ENCODE measurements at regions not wholly inside any gene's neighbourhood (a gene's known extent, or its start where the extent isn't known, plus 50 kb on each side); places are given as distances from the start of the nearest gene placed in this dataset.

DNA sequence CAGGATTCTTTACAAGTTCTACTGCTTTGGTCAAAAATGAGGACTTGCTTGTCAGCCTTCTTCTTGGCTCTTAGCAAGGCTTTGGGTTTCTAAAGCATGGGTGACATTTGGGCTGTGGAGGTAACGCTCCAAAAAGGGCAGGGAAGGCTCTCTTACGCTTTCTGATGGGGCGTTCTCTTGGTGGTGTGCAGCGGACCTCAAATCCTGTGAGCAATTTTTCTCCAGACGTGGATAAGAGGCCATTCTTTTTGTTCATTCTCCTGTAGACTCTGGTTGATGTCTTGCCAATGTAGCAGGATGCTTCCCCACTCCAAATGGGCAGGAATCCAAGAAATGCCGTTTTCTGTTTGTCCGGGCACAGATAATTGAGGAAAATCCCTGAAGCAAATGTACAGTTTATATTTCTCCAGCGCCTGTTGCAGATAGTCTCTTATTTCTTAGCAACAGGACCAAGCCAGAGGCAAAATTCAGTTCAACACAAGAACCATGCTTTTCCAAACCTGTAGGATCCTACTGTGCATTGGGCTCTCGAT lies 138.4 kb upstream of the NFE2L3 start:
- no peaks in the 10 kb centered on the region for H3K9me3 ChIP-seq
- H3K4me1 ChIP-seq (ENCODE audit: insufficient read depth), result no peaks in the 10 kb centered on the region
- H3K4me3 ChIP-seq, result no peak overlapping the region
- no peaks in the 10 kb centered on the region for H3K36me3 ChIP-seq
- no peak for DNase-seq
- TF ChIP-seq POLR2A (IDR thresholded peaks at IDR 0.05) (no peak), EP300 (IDR thresholded peaks at IDR 0.05) (no peak), CTCF (IDR thresholded peaks at IDR 0.05) (no peak)
- H3K27ac ChIP-seq, result no peak overlapping the region
- 27 to 46% (median 36%) methylated on average over 9 of the region's 9 CpGs for WGBS, 3 donors
- H3K27me3 ChIP-seq, result no peaks in the 10 kb centered on the region
- intact Hi-C loops (cut with DNase I), result no loop called here

- Histone ChIP-seq H3K36me3 (no peaks in the 10 kb centered on the region), H3K27ac (no peak overlapping the region), H3K27me3 (no peaks in the 10 kb centered on the region), H3K4me3 (no peak overlapping the region), H3K4me1 (ENCODE audit: insufficient read depth) (no peaks in the 10 kb centered on the region), H3K9me3 (no peaks in the 10 kb centered on the region)
- TF ChIP-seq EP300 (IDR thresholded peaks at IDR 0.05) (no peak), CTCF (IDR thresholded peaks at IDR 0.05) (no peak), POLR2A (IDR thresholded peaks at IDR 0.05) (no peak)
- 34 to 39% (median 34%) methylated on average over 3 of the region's 3 CpGs for WGBS, 3 donors
- no peak for DNase-seq
- intact Hi-C loops (cut with DNase I), result no loop called here
Observed at GRCh38 chr7:26022982-26023381, 129.0 kb upstream of the NFE2L3 start.

DNA sequence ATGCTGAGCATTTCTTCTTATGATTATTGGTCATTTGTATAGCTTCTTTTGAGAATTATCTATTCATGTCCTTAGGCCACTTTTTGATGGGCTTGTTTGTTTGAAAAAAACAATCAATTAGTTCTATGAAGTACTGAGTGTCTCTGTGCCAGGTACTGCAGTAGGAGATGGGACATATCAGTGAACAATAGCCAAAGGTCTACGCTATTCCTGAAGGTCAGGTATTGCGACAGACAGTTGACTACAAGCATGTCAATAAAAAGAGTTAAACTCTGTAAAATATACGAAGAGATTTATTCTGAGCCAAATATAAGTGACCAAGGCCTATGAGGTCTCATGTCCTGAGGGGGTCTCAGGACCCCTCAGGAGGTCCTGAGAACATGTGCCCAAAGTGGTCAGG lies 122.1 kb upstream of the NFE2L3 start:
- Histone ChIP-seq H3K4me3 (no peak overlapping the region), H3K27me3 (no peaks in the 10 kb centered on the region), H3K27ac (no peak overlapping the region), H3K4me1 (ENCODE audit: insufficient read depth) (no peaks in the 10 kb centered on the region), H3K9me3 (no peaks in the 10 kb centered on the region), H3K36me3 (no peaks in the 10 kb centered on the region)
- intact Hi-C loops (cut with DNase I), result no loop called here
- 92 to 95% (median 95%) methylated on average over 3 of the region's 3 CpGs for WGBS, 3 donors
- TF ChIP-seq CTCF (IDR thresholded peaks at IDR 0.05), result no peak
- TF ChIP-seq EP300 (IDR thresholded peaks at IDR 0.05), result no peak
- no peak for TF ChIP-seq POLR2A (IDR thresholded peaks at IDR 0.05)
- no peak for DNase-seq

DNA sequence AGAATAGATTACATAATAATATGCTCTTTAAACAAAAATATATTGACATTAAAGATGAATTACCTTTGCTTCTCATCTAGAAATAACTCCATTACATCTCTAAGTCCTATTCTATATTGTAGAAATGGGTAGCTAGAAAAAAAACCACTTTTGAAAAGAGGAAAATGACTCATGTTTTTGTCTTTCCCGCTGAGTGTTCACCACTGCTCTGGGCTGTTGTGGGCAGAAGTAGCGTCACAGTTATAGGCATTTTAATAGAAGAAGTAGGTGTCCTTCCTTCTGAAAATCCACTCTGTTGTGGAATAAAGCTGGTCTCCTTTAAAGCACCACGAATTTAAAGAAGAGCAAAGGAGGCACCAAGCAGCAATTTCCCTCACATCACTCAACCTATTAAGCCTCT lies 117.6 kb upstream of the NFE2L3 start:
- Histone ChIP-seq H3K4me1 (ENCODE audit: insufficient read depth) (no peaks in the 10 kb centered on the region), H3K36me3 (no peaks in the 10 kb centered on the region), H3K27ac (no peak overlapping the region), H3K27me3 (no peaks in the 10 kb centered on the region), H3K4me3 (no peak overlapping the region), H3K9me3 (no peaks in the 10 kb centered on the region)
- intact Hi-C loops (cut with DNase I), result no loop called here
- WGBS, 3 donors, result 74 to 78% (median 75%) methylated on average over 3 of the region's 3 CpGs
- DNase-seq, result no peak
- no peak for TF ChIP-seq POLR2A (IDR thresholded peaks at IDR 0.05)
- TF ChIP-seq EP300 (IDR thresholded peaks at IDR 0.05), result no peak
- TF ChIP-seq CTCF (IDR thresholded peaks at IDR 0.05), result no peak

DNA sequence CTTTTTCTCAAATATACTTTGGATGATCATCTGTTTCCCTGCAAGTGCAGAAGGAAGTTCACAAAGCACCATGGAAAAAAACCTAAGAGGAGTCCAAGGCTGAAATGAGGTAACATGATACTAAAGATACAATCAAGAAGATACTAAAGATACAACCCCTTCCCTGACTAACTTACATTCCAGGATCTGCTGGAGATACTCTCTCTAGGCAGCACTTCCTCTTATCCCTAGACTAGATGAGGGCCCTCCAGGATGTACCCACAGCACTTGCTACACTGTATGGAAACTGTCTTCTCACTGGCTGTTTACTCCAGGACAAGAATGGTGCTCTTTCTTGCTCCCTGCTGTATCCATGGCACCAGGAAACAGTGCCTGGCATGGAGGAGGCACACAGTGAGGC lies 116.4 kb upstream of the NFE2L3 start:
- intact Hi-C loops (cut with DNase I), result no loop called here

More for the DNA sequence above, 116.4 kb upstream of the NFE2L3 start:
- TF ChIP-seq POLR2A (IDR thresholded peaks at IDR 0.05) (no peak), CTCF (IDR thresholded peaks at IDR 0.05) (no peak), EP300 (IDR thresholded peaks at IDR 0.05) (no peak)
- Histone ChIP-seq H3K4me3 (no peak overlapping the region), H3K36me3 (no peaks in the 10 kb centered on the region), H3K27ac (no peak overlapping the region), H3K9me3 (no peaks in the 10 kb centered on the region), H3K4me1 (ENCODE audit: insufficient read depth) (no peaks in the 10 kb centered on the region), H3K27me3 (no peaks in the 10 kb centered on the region)
- no peak for DNase-seq
